Chondrocyte (in vitro differentiated cells): ENCODE measurements at regions not wholly inside any gene's neighbourhood (a gene's known extent, or its start where the extent isn't known, plus 50 kb on each side); places are given as distances from the start of the nearest gene placed in this dataset.

Experiments
- DNase-seq: peaks from one replicate; pipeline ENCODE4 v3.0.0; 2021; ENCODE audit warnings: mixed read lengths, low spot score
- H3K27ac Mint-ChIP-seq: one replicate; pipeline ENCODE4 v1.8.0; 2021; ENCODE audit warnings: mild to moderate bottlenecking, moderate library complexity, mixed read lengths; ENCODE audit not compliant: unreplicated experiment
- H3K27me3 Mint-ChIP-seq: 2 replicates; pipeline ENCODE4 v1.8.0; 2021; ENCODE audit warnings: low read depth, mixed read lengths
- H3K36me3 Mint-ChIP-seq: 2 replicates; pipeline ENCODE4 v1.8.0; 2021; ENCODE audit warnings: low read depth, mixed read lengths
- H3K4me1 Mint-ChIP-seq: 2 replicates; pipeline ENCODE4 v1.8.0; 2021; ENCODE audit warnings: low read depth, mild to moderate bottlenecking, mixed read lengths
- H3K4me3 Mint-ChIP-seq: one replicate; pipeline ENCODE4 v1.8.0; 2021; ENCODE audit warnings: mild to moderate bottlenecking, moderate library complexity, mixed read lengths; ENCODE audit not compliant: unreplicated experiment
- H3K9me3 Mint-ChIP-seq: 2 replicates; pipeline ENCODE4 v1.8.0; 2021; ENCODE audit warnings: low read depth, mixed read lengths
- TF ChIP-seq, protein P1 (sequence below): fragments of 200-600 bp; sonication (generic); IDR thresholded peaks from 2 replicates; pipeline ENCODE4 v1.5.0; 2021; ENCODE audit warnings: antibody characterized with exemption, mild to moderate bottlenecking, moderate library complexity

DNA sequence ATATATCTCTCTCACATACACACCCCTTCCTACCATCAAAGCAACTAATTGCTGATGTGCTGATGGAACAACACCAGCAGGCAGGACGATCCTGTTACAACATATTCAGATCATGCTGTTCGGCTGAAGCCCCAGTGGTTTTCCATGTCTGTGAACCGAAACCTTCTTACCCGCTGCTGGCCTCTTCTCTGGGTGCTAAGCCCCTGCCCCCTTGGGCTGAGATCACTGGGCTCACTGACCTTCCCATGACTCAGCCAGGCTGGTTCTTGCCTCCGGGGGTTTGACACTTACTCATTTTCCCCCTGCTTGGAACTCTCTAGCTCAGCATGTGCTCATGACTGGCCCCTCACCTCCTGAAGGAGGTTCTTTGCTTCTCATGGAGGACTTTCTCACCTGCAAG, 122.0 kb upstream of the RGMA start:
- H3K4me3 Mint-ChIP-seq: no peak overlapping the region
- no peaks in the 10 kb centered on the region for H3K4me1 Mint-ChIP-seq
- H3K27me3 Mint-ChIP-seq: peaks cover under 1% of the 10 kb centered on the region
- H3K9me3 Mint-ChIP-seq: peaks cover 5% of the 10 kb centered on the region
- DNase-seq: no peak
- TF ChIP-seq, protein P1, sequence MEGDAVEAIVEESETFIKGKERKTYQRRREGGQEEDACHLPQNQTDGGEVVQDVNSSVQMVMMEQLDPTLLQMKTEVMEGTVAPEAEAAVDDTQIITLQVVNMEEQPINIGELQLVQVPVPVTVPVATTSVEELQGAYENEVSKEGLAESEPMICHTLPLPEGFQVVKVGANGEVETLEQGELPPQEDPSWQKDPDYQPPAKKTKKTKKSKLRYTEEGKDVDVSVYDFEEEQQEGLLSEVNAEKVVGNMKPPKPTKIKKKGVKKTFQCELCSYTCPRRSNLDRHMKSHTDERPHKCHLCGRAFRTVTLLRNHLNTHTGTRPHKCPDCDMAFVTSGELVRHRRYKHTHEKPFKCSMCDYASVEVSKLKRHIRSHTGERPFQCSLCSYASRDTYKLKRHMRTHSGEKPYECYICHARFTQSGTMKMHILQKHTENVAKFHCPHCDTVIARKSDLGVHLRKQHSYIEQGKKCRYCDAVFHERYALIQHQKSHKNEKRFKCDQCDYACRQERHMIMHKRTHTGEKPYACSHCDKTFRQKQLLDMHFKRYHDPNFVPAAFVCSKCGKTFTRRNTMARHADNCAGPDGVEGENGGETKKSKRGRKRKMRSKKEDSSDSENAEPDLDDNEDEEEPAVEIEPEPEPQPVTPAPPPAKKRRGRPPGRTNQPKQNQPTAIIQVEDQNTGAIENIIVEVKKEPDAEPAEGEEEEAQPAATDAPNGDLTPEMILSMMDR: no peak
- no peaks in the 10 kb centered on the region for H3K36me3 Mint-ChIP-seq
- H3K27ac Mint-ChIP-seq: no peak overlapping the region

DNA sequence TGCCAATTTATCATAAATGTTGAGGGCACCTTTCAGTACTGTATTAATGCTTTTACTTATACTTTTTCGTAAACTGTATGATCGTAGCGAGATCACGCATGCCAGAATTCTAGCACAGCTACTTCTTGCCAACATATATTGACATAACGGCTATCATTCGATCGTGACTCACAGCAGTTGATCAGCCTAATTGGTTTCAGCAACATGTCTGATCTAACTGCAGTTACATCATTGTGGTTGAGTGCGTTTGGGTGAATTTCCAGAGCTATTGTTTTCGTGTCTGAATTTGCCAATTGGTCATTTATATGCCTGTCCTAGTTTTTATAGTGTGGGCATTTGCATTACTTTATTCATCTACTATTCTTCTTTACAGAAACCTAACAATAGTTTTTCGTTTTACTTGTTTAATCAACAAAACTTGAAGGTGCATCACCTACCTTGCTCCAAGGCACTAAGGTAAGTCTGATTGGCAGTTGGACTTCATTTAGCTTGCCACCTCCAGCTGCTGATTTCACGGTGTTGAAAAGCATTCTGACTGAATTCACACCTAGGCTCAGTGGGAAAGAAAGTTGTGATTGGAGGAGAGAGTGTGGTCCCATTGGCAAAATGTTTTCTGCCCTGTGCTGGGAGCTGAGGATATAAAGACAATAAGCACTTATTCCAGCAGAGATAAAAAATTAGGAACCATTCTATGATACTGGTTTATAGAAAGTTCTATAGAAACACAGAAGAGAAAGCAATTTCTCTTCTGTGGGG, 120.9 kb upstream of the RGMA start:
- peaks cover 5% of the 10 kb centered on the region for H3K27me3 Mint-ChIP-seq

GRCh38 chr15:93206893-93207292, 117.9 kb upstream of the RGMA start:
- DNase-seq: no peak
- H3K36me3 Mint-ChIP-seq: peaks cover 2% of the 10 kb centered on the region
- peaks cover 3% of the 10 kb centered on the region for H3K9me3 Mint-ChIP-seq
- H3K4me3 Mint-ChIP-seq: no peak overlapping the region
- peaks cover 9% of the 10 kb centered on the region for H3K27me3 Mint-ChIP-seq
- no peak overlapping the region for H3K27ac Mint-ChIP-seq
- no peaks in the 10 kb centered on the region for H3K4me1 Mint-ChIP-seq
- TF ChIP-seq, protein P1: no peak

More for the DNA sequence above, 120.9 kb upstream of the RGMA start:
- DNase-seq: no peak
- peaks cover 2% of the 10 kb centered on the region for H3K36me3 Mint-ChIP-seq
- no peak overlapping the region for H3K27ac Mint-ChIP-seq
- no peaks in the 10 kb centered on the region for H3K4me1 Mint-ChIP-seq
- TF ChIP-seq, protein P1: no peak
- H3K4me3 Mint-ChIP-seq: no peak overlapping the region
- H3K9me3 Mint-ChIP-seq: peaks cover 5% of the 10 kb centered on the region

DNA sequence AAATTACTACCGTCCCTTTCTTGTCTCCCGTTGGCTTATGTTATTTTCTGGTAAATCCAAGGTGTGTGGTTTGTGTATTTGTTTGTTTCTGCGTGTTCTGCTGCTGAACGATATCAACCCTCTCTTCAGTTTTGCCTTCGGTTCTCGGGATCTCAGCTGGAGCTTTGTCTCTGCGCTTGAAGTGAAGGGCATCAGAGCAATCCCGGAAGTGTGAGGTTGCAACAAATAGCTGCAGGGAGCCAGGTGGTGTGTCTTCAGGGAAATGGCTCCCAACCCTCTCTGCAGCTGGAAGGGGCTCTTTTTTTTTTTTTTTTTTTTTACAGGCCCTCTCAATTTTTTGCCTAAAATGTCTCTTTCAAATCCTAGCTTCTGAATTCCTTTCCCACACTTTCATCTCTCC, 116.4 kb upstream of the RGMA start:
- Mint-ChIP-seq H3K27me3 (peaks cover 16% of the 10 kb centered on the region), H3K4me1 (no peaks in the 10 kb centered on the region), H3K4me3 (no peak overlapping the region)

GRCh38 chr15:93203036-93203435, 114.0 kb upstream of the RGMA start:
- H3K4me3 Mint-ChIP-seq: no peak overlapping the region
- no peaks in the 10 kb centered on the region for H3K4me1 Mint-ChIP-seq
- no peak for DNase-seq
- peaks cover 7% of the 10 kb centered on the region for H3K9me3 Mint-ChIP-seq
- peaks cover 6% of the 10 kb centered on the region for H3K36me3 Mint-ChIP-seq
- H3K27ac Mint-ChIP-seq: no peak overlapping the region
- TF ChIP-seq, protein P1: no peak
- peaks cover 31% of the 10 kb centered on the region for H3K27me3 Mint-ChIP-seq

More for the DNA sequence above, 116.4 kb upstream of the RGMA start:
- Mint-ChIP-seq H3K27ac (no peak overlapping the region), H3K36me3 (peaks cover 2% of the 10 kb centered on the region), H3K9me3 (no peaks in the 10 kb centered on the region)
- TF ChIP-seq, protein P1: no peak
- DNase-seq: no peak
